Amniotic stem cell (primary cell): ENCODE measurements at regions not wholly inside any gene's neighbourhood (a gene's known extent, or its start where the extent isn't known, plus 50 kb on each side); places are given as distances from the start of the nearest gene placed in this dataset.

ENCODE experiments used
- DNase-seq: peaks from one replicate; lab custom pipeline; 2025; lab: John Stamatoyannopoulos, UW

- DNase-seq: no peak
Observed at GRCh38 chr3:148227534-148227933, 470.2 kb upstream of the AGTR1 start.

GRCh38 chr3:148229107-148229506 is 468.6 kb upstream of the AGTR1 start:
- DNase-seq: no peak

- DNase-seq: no peak
Observed at GRCh38 chr3:148230473-148230872, 467.2 kb upstream of the AGTR1 start.

GRCh38 chr3:148232389-148232788 is 465.3 kb upstream of the AGTR1 start:
- DNase-seq: no peak

- no peak for DNase-seq
Observed at GRCh38 chr3:148233403-148233802, 464.3 kb upstream of the AGTR1 start.

- DNase-seq: no peak
Observed at GRCh38 chr3:148234536-148234935, 463.2 kb upstream of the AGTR1 start.

GRCh38 chr3:148235566-148235965 is 462.1 kb upstream of the AGTR1 start:
- no peak for DNase-seq

GRCh38 chr3:148238421-148238821 is 459.3 kb upstream of the AGTR1 start:
- DNase-seq: no peak

GRCh38 chr3:148240351-148240750 is 457.4 kb upstream of the AGTR1 start:
- no peak for DNase-seq

GRCh38 chr3:148243609-148244008 is 454.1 kb upstream of the AGTR1 start:
- no peak for DNase-seq

GRCh38 chr3:148246291-148246923 is 451.3 kb upstream of the AGTR1 start:
- DNase-seq: no peak

- DNase-seq: no peak
Observed at GRCh38 chr3:148253713-148254112, 444.0 kb upstream of the AGTR1 start.

GRCh38 chr3:148254402-148254801 is 443.3 kb upstream of the AGTR1 start:
- no peak for DNase-seq

GRCh38 chr3:148255981-148256969 is 441.4 kb upstream of the AGTR1 start:
- DNase-seq: no peak

- no peak for DNase-seq
Observed at GRCh38 chr3:148262980-148263379, 434.7 kb upstream of the AGTR1 start.

- no peak for DNase-seq
Observed at GRCh38 chr3:148265841-148266240, 431.9 kb upstream of the AGTR1 start.

GRCh38 chr3:148266341-148266740 is 431.4 kb upstream of the AGTR1 start:
- DNase-seq: no peak

- no peak for DNase-seq
Observed at GRCh38 chr3:148269816-148270215, 427.9 kb upstream of the AGTR1 start.

- DNase-seq: no peak
Observed at GRCh38 chr3:148280623-148281242, 417.0 kb upstream of the AGTR1 start.

GRCh38 chr3:148289159-148289558 is 408.5 kb upstream of the AGTR1 start:
- DNase-seq: no peak

- no peak for DNase-seq
Observed at GRCh38 chr3:148297013-148297412, 400.7 kb upstream of the AGTR1 start.

- no peak for DNase-seq
Observed at GRCh38 chr3:148307443-148307843, 390.3 kb upstream of the AGTR1 start.
